ENCODE measurements at regions not wholly inside any gene's neighbourhood (a gene's known extent, or its start where the extent isn't known, plus 50 kb on each side); places are given as distances from the start of the nearest gene placed in this dataset.

- TF ChIP-seq CTCF (IDR thresholded peaks at IDR 0.05; ENCODE audit: low read length) (no peak), EZH2 (optimal IDR thresholded peaks at IDR 0.05; ENCODE audit: low read depth, low read length) (no peak), EZH2phosphoT487 (IDR thresholded peaks at IDR 0.05; ENCODE audit: low read length) (no peak)
Observed at GRCh38 chr19:31119951-31120690, 229.1 kb downstream of the TSHZ3 start.

Measured in MM.1S (cell line).